GM23338 (cell line): ENCODE measurements at regions not wholly inside any gene's neighbourhood (a gene's known extent, or its start where the extent isn't known, plus 50 kb on each side); places are given as distances from the start of the nearest gene placed in this dataset.

Experiments
- ATAC-seq: fragments of 200-7000 bp; cut with Tn5 transposase; 3 replicates; pipeline ENCODE4 v1.9.1; 2020
- DNase-seq: peaks from one replicate; pipeline ENCODE4 v3.0.0-alpha.2; 2015; ENCODE audit warnings: low spot score
- H2AFZ ChIP-seq: fragments of 200-600 bp; sonication (generic); 2 replicates; pipeline ENCODE4 v1.8.0; 2016; ENCODE audit warnings: antibody characterized with exemption, mild to moderate bottlenecking, moderate library complexity
- H3F3A ChIP-seq: fragments of 200-600 bp; sonication (generic); replicated peaks from 2 replicates; pipeline ENCODE4 v1.8.0; 2017; ENCODE audit warnings: antibody characterized with exemption, mixed run types, low read depth
- H3K27ac ChIP-seq: fragments of 200-600 bp; sonication (generic); 2 replicates; pipeline ENCODE4 v1.6.1; 2016; ENCODE audit warnings: low read depth
- H3K27me3 ChIP-seq: fragments of 200-600 bp; sonication (generic); 2 replicates; pipeline ENCODE4 v1.8.0; 2016; ENCODE audit warnings: mild to moderate bottlenecking, mixed run types, moderate library complexity; ENCODE audit not compliant: insufficient read depth
- H3K36me3 ChIP-seq: fragments of 200-600 bp; sonication (generic); 2 replicates; pipeline ENCODE4 v1.8.0; 2016; ENCODE audit warnings: mild to moderate bottlenecking; ENCODE audit not compliant: insufficient read depth
- H3K4me1 ChIP-seq: fragments of 200-600 bp; sonication (generic); 2 replicates; pipeline ENCODE4 v1.8.0; 2016; ENCODE audit warnings: mild to moderate bottlenecking, moderate library complexity; ENCODE audit not compliant: insufficient read depth
- H3K4me2 ChIP-seq: fragments of 200-600 bp; sonication (generic); 2 replicates; pipeline ENCODE4 v1.7.1; 2017; ENCODE audit warnings: mixed run types
- H3K4me3 ChIP-seq: fragments of 200-600 bp; sonication (generic); 2 replicates; pipeline ENCODE4 v1.6.1; 2016; ENCODE audit warnings: mixed run types
- H3K79me2 ChIP-seq: fragments of 200-600 bp; sonication (generic); replicated peaks from 2 replicates; pipeline ENCODE4 v1.8.0; 2017; ENCODE audit warnings: mild to moderate bottlenecking; ENCODE audit not compliant: insufficient read depth
- H3K9me2 ChIP-seq: fragments of 200-600 bp; sonication (generic); 2 replicates; pipeline ENCODE4 v1.8.0; 2017; ENCODE audit not compliant: insufficient read depth
- H4K20me1 ChIP-seq: fragments of 200-600 bp; sonication (generic); replicated peaks from 2 replicates; pipeline ENCODE4 v1.8.0; 2017; ENCODE audit warnings: mild to moderate bottlenecking; ENCODE audit not compliant: insufficient read depth
- H3K27ac Mint-ChIP-seq: 2 replicates; pipeline ENCODE4 v1.8.0; 2020; ENCODE audit warnings: inconsistent platforms, mild to moderate bottlenecking, moderate library complexity, mixed read lengths
- H3K27me3 Mint-ChIP-seq: 3 replicates; pipeline ENCODE4 v1.8.0; 2022; ENCODE audit warnings: low read depth, mild to moderate bottlenecking, moderate library complexity, mixed read lengths, inconsistent platforms; ENCODE audit not compliant: insufficient read depth, poor library complexity
- H3K36me3 Mint-ChIP-seq: 3 replicates; pipeline ENCODE4 v1.8.0; 2021; ENCODE audit warnings: low read depth, mild to moderate bottlenecking, inconsistent platforms, moderate library complexity, mixed read lengths
- H3K4me1 Mint-ChIP-seq: 3 replicates; pipeline ENCODE4 v1.8.0; 2020; ENCODE audit warnings: mild to moderate bottlenecking, inconsistent platforms, mixed read lengths
- H3K4me3 Mint-ChIP-seq: 3 replicates; pipeline ENCODE4 v1.8.0; 2021; ENCODE audit warnings: moderate library complexity, mild to moderate bottlenecking, inconsistent platforms, mixed read lengths
- H3K9me3 Mint-ChIP-seq: 3 replicates; pipeline ENCODE4 v1.8.0; 2020; ENCODE audit warnings: moderate library complexity, mild to moderate bottlenecking, inconsistent platforms, mixed read lengths
- CREB1 ChIP-seq: fragments of 250-450 bp; sonication (Bioruptor Pico); IDR thresholded peaks from 2 replicates; pipeline ENCODE4 v1.5.0; 2020; ENCODE audit warnings: low read depth, mild to moderate bottlenecking, moderate library complexity
- EZH2phosphoT487 ChIP-seq: fragments of 200-600 bp; sonication (generic); IDR thresholded peaks from one replicate; pipeline ENCODE4 v1.8.1; 2018; ENCODE audit warnings: antibody characterized with exemption; ENCODE audit not compliant: unreplicated experiment
- JUNB ChIP-seq: IDR thresholded peaks from one replicate; pipeline ENCODE4 v1.6.1; 2016; ENCODE audit warnings: antibody characterized with exemption; ENCODE audit not compliant: unreplicated experiment
- NANOG ChIP-seq: IDR thresholded peaks from 2 replicates; pipeline ENCODE4 v1.6.1; 2016; ENCODE audit warnings: antibody characterized with exemption, borderline replicate concordance
- POLR2AphosphoS5 ChIP-seq: IDR thresholded peaks from 2 replicates; pipeline ENCODE4 v1.6.1; 2016; ENCODE audit warnings: antibody characterized with exemption, low read depth
- ZNF114 ChIP-seq: fragments of 250-450 bp; sonication (Bioruptor Pico); IDR thresholded peaks from 2 replicates; pipeline ENCODE4 v1.5.0; 2020; ENCODE audit warnings: mild to moderate bottlenecking, moderate library complexity
- ZNF331 ChIP-seq: fragments of 250-450 bp; sonication (Bioruptor Pico); IDR thresholded peaks from 2 replicates; pipeline ENCODE4 v1.5.0; 2020; ENCODE audit warnings: low read depth, mild to moderate bottlenecking, moderate library complexity
- TF ChIP-seq, protein P1 (sequence below), 2 experiments: fragments of 200-600 bp in 1 of 2; sonication (generic) in 1 of 2; conservative IDR thresholded peaks; 2 replicates each; pipeline versions ENCODE4 v1.5.1 to v1.6.1; 2016 to 2017; ENCODE audit warnings: antibody characterized with exemption in 2 of 2, low read depth in 2 of 2, mild to moderate bottlenecking in 2 of 2, moderate library complexity in 1 of 2
- TF ChIP-seq, protein P2 (sequence below): IDR thresholded peaks from 2 replicates; pipeline ENCODE4 v1.6.1; 2016; ENCODE audit warnings: antibody characterized with exemption
- TF ChIP-seq, protein P3 (sequence below): IDR thresholded peaks from one replicate; pipeline ENCODE4 v1.6.1; 2018; ENCODE audit warnings: antibody characterized with exemption; ENCODE audit not compliant: unreplicated experiment

DNA sequence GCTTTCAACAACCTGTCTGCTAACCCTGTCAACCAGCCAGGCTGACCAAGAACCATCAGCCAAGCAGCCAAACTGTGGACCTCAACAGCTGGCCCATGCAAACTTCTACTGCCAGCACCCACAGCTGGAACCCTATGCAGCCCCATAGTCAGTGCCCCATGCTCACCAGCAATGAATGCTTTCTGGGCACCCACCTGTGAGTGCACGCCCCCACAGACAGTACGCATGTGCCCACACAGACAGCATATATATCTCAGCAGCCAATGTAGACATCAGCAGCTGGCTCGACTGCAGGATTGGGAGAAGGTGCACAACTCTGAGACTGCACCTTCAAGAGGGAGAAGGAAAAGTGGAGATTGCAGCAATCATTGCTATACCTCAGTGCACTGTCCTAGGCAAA is 1534.6 kb downstream of the GRIK2 start (continued):
- TF ChIP-seq, protein P1, sequence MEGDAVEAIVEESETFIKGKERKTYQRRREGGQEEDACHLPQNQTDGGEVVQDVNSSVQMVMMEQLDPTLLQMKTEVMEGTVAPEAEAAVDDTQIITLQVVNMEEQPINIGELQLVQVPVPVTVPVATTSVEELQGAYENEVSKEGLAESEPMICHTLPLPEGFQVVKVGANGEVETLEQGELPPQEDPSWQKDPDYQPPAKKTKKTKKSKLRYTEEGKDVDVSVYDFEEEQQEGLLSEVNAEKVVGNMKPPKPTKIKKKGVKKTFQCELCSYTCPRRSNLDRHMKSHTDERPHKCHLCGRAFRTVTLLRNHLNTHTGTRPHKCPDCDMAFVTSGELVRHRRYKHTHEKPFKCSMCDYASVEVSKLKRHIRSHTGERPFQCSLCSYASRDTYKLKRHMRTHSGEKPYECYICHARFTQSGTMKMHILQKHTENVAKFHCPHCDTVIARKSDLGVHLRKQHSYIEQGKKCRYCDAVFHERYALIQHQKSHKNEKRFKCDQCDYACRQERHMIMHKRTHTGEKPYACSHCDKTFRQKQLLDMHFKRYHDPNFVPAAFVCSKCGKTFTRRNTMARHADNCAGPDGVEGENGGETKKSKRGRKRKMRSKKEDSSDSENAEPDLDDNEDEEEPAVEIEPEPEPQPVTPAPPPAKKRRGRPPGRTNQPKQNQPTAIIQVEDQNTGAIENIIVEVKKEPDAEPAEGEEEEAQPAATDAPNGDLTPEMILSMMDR (conservative IDR thresholded peaks at IDR 0.05; ENCODE audit: low read depth in 2 of 2): no peak
- TF ChIP-seq ZNF114 (no peak), NANOG (no peak), ZNF331 (CRISPR knock-in tag) (no peak), CREB1 (no peak), JUNB (no peak)
- TF ChIP-seq, protein P2, sequence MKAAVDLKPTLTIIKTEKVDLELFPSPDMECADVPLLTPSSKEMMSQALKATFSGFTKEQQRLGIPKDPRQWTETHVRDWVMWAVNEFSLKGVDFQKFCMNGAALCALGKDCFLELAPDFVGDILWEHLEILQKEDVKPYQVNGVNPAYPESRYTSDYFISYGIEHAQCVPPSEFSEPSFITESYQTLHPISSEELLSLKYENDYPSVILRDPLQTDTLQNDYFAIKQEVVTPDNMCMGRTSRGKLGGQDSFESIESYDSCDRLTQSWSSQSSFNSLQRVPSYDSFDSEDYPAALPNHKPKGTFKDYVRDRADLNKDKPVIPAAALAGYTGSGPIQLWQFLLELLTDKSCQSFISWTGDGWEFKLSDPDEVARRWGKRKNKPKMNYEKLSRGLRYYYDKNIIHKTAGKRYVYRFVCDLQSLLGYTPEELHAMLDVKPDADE: no peak

DNA sequence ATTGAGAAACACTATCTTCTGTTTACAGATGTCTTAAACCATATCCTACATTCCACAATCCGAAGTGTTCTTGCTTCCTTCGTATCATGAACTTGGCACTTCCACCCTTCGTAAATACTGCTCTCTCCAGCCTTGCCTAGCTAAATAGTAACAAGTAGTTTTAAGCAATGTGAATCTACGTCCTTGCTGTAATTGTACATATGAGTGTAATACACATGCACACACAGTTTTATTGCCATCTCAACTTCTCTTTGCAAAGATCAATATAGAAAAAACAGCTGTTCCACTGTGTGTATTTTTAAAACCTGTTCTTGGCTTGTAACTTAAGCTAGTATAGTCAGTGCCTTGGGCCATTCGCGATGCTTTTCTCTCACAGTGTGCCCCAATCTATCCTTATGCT is 1524.7 kb downstream of the GRIK2 start:
- peaks cover 2% of the 10 kb centered on the region for H3K27me3 Mint-ChIP-seq
- no peak for ATAC-seq
- H3K9me3 Mint-ChIP-seq: no peaks in the 10 kb centered on the region
- TF ChIP-seq ZNF331 (CRISPR knock-in tag) (no peak), CREB1 (no peak), ZNF114 (no peak), EZH2phosphoT487 (no peak), NANOG (no peak), POLR2AphosphoS5 (no peak)
- TF ChIP-seq, protein P2: no peak
- TF ChIP-seq, protein P3, sequence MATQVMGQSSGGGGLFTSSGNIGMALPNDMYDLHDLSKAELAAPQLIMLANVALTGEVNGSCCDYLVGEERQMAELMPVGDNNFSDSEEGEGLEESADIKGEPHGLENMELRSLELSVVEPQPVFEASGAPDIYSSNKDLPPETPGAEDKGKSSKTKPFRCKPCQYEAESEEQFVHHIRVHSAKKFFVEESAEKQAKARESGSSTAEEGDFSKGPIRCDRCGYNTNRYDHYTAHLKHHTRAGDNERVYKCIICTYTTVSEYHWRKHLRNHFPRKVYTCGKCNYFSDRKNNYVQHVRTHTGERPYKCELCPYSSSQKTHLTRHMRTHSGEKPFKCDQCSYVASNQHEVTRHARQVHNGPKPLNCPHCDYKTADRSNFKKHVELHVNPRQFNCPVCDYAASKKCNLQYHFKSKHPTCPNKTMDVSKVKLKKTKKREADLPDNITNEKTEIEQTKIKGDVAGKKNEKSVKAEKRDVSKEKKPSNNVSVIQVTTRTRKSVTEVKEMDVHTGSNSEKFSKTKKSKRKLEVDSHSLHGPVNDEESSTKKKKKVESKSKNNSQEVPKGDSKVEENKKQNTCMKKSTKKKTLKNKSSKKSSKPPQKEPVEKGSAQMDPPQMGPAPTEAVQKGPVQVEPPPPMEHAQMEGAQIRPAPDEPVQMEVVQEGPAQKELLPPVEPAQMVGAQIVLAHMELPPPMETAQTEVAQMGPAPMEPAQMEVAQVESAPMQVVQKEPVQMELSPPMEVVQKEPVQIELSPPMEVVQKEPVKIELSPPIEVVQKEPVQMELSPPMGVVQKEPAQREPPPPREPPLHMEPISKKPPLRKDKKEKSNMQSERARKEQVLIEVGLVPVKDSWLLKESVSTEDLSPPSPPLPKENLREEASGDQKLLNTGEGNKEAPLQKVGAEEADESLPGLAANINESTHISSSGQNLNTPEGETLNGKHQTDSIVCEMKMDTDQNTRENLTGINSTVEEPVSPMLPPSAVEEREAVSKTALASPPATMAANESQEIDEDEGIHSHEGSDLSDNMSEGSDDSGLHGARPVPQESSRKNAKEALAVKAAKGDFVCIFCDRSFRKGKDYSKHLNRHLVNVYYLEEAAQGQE: no peak
- TF ChIP-seq, protein P1 (conservative IDR thresholded peaks at IDR 0.05; ENCODE audit: low read depth in 2 of 2): no peak

More for the DNA sequence above, 1524.7 kb downstream of the GRIK2 start:
- H3K27ac ChIP-seq: no peak overlapping the region
- peak overlapping the region; percentile 47; the same call in 1 of the 2 replicates for H2AFZ ChIP-seq
- Mint-ChIP-seq H3K27ac (no peak overlapping the region), H3K36me3 (no peaks in the 10 kb centered on the region), H3K4me3 (no peak overlapping the region), H3K4me1 (0 out of 3 replicates have a peak, but pooled peaks cover 3% of the 10 kb centered on the region)
- no peak overlapping the region for H3K4me2 ChIP-seq
- H3K4me1 ChIP-seq: no peaks in the 10 kb centered on the region
- H3K9me2 ChIP-seq: peaks cover 5% of the 10 kb centered on the region
- DNase-seq: no peak
- no peaks in the 10 kb centered on the region for H3K79me2 ChIP-seq
- H4K20me1 ChIP-seq: no peaks in the 10 kb centered on the region
- no peaks in the 10 kb centered on the region for H3F3A ChIP-seq
- H3K4me3 ChIP-seq: no peak overlapping the region
- no peaks in the 10 kb centered on the region for H3K27me3 ChIP-seq
- H3K36me3 ChIP-seq: no peaks in the 10 kb centered on the region
